ENCODE measurements at regions not wholly inside any gene's neighbourhood (a gene's known extent, or its start where the extent isn't known, plus 50 kb on each side); places are given as distances from the start of the nearest gene placed in this dataset.
"Not testable (repeated sequence)": the region's sequence is repeated elsewhere in the genome, so short reads cannot be mapped to it uniquely, and the experiment has no call there.

DNA sequence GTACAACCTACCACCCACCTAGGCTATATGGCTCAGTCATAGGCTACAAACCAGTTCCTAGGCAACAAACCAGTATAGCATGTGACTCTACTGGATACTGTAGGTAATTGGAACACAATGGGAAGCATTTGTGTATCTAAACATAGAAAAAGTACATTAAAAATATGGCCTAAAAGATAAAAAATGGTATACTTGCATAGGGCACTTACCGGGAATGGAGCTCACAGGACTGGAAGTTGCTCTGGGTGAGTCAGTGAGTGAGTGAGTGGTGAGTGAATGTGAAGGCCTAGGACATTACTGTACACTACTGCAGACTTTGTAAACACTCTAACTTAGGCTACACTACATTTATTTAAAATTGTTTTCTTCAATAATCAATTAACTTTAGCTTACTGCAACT, 139.2 kb upstream of the RBPJ start:
- DNase-seq: no peak

GRCh38 chr4:26183017-26183416, 137.8 kb upstream of the RBPJ start:
- DNase-seq: no peak

DNA sequence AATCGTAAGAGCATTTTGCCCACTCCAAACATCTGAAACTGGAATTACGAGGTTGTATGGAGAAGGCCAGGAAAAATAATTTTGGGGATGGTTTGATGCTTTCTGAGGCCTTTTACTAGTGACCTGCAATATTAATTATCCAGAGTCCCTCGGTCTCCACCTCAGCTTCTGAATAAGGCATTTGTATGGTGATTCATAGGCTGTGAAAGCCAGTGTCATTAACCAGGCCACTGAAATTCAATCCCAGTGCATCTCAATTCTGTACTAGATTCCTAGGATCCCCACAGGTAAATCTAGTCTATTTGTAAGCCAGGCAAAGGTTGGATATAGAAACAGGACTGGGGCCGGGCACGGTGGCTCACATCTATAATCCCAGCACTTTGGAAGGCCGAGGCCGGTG, 135.4 kb upstream of the RBPJ start:
- no peak for DNase-seq

- no peak for DNase-seq
Observed at GRCh38 chr4:26191353-26191752, 129.5 kb upstream of the RBPJ start.

GRCh38 chr4:26192899-26193869, 127.6 kb upstream of the RBPJ start:
- no peak for DNase-seq

DNA sequence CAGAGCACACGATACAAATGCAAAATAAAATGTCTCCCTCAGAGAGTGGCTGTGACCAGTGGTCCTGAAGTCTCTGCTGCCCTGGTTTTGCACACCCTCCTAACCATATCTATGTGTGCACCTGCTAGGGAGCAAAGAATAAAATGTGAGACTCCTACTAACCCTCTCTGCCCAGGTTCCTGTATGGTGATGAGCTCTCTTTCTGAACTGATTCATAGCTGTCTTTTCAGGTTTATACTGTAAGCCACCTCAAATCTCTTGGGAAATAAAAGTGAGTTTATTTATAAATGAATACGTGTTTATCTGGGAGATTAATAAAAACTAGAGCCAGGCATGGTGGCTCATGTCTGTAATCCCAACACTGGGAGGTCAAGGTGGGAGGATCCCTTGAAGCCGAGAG, 126.0 kb upstream of the RBPJ start:
- no peak for DNase-seq

DNA sequence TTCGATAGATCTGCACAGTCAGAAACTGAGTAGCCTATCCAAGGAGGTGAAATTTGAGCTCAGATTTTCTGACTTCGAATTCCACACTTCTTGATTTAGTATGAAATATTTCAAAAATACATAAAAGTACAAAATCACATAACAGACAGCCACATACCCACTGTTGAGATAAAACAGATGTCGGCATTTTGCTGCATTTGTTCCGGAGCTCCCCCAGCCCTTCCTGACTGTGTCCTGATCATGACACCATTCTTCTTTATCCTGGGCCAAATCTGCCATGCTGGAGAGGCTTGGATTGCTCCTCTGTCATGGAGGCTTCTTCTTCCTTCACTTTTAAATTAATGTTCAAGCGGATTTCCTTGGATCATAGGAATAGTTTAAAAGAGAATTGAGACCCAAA, 124.2 kb upstream of the RBPJ start:
- no peak for DNase-seq

DNA sequence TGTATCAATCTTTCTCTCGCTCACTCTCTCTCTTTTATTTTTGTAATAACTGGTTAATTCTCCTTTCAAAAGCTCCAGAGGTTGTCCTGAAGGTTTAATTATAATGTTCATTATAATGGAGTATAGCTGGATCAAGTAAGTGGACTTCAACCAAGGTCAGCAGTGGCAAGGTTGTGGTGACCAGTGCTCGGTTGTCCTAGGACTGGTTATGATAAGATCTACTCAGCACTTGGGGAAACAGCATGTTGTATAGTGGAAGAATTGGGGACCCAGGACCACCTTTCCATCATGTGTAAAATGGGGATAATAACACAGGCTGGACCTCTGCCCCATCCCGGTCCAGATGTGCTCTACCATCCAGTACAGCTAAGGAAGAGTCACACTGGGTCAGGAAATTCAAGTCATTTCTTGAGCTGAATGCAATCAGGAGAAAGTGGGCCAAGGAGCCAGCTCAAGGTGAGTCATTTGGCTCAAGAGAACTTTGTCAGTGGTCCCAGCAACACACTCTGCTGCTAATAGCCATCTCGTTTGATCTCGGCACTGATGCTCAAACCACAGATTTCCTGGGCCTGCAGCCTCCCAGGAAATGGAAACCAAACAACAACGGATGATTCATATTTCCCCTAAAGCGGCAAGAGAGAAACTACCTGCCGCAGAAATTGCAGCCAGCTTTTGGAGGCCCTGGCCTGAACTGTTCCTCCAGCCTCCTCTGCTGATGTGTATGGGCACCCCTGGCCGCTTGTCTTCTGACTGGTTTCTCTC, 123.6 kb upstream of the RBPJ start:
- DNase-seq: no peak

- not testable (repeated sequence) for DNase-seq
Observed at GRCh38 chr4:26198931-26199330, 121.9 kb upstream of the RBPJ start.

DNA sequence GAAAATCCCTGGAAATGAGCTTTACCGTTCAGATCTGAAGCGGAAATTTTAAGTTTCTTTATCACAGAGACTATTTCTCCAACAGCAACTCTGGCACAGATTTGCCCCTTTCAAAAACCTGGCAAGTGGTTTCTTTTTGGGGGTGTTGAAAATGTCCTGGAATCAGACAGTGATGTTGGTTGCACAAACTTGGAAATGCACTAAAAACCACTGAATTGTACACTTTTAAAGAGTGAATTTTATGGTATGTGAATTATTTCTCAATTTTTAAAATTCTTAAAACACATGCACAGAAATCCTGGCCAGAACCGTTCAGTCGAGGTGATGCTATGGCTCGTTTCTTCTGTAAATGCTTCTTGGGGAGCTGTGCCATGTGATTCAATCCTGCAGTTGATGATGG, 121.2 kb upstream of the RBPJ start:
- DNase-seq: no peak

DNA sequence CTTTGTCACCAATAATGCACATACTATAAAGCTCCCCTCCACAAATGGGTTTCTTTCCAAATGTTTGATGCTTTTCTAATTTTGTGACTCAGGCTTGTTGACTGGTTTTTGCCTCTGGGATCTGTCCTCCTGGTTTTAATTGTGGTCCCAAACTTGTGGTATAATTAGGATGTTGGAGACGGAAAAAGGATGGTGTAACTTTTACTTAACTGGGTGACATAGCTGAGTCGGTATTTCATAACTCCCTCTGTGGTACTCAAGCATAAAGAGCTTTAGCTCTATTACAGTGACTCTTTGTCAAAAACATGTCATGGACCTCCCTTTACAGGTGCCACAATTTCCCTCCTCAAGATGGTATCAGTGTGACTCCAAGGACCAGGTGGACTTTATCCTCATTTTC, 119.7 kb upstream of the RBPJ start:
- DNase-seq: no peak

DNA sequence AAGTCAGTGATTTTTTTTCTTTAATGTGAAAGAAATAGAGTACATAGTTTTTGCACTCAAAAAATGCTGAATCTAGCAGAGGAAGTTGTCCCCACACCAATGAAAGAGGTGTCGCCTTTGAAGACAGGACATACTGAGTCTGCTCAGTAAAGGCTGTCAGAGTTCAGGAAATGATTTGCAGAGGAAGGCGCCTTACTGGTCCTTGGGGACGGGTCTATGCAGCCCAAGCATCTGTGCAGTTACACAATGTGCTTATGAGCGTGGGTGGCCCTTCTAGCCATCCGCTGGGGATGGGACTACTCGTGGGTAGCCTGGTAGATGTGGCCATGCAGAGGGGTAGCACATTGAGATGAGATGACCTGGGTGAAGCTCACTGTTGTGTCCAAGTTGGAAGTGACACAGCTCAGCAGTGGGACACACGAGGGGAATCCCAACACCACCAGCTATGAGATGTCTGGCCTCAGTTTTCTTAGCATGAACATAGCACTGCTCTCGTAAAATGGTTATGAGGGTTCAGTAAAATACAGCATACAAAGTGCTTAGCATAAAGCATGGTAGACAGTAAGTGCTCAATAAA, 116.5 kb upstream of the RBPJ start:
- no peak for DNase-seq

- DNase-seq: no peak
Observed at GRCh38 chr4:26204911-26205370, 115.9 kb upstream of the RBPJ start.

DNA sequence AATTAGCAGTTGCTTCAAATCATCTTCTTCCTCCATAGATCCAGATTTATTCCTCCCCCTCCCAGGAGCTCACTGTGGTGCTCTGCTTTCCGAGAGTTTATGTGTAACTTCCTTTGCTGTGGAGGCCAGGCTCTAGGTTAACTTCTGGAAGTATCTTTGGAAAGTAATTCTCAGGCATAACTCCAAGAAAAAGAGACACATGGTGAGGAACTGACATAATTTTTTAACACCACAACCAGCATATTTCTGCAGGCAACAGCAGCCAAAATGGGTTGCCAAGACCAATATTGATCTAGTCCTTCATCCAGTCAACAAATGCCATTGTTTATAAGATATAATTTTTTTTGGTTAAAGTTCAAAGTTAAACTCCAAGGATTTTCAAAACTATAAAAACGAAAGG, 114.5 kb upstream of the RBPJ start:
- DNase-seq: no peak

DNA sequence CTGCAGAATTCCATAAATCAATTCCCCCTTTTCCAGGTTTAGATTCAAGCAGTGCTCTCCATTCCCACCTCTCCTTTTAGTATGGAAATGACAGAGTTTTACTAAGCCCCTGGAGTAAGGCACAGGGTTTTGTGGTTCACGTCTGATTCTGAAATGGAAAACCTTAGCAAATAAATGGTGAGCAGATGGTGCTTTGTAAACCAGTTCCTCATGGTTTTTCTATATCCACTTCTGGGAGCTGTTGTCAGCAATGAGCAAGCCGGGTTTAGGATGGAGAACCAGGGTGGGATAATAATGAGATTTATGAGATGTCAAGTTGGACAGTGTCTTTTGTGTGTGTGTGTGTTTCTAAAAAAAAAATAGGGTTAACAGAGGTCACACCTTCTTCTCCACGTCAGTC, 113.8 kb upstream of the RBPJ start:
- no peak for DNase-seq

DNA sequence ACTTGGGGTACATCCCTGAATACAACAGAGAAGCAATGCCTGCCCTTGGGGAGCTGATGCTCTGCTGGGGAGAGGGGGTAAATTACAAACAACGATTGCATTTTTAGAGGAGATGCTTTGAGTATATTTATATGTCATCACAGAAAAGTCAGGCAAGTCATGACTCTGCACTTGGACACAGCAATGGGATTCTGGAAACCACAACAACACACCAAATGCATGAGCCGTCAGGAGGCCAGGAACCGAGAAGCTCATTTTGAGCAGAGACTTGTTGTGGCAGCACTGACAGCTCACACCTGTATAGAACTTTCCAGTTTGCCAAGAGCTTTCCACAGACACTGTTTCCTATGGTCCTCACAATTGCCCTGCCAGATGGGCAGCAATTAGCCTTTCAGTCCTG, 113.2 kb upstream of the RBPJ start:
- no peak for DNase-seq

GRCh38 chr4:26208237-26208994, 112.4 kb upstream of the RBPJ start:
- no peak for DNase-seq

GRCh38 chr4:26209378-26209777, 111.4 kb upstream of the RBPJ start:
- not testable (repeated sequence) for DNase-seq

DNA sequence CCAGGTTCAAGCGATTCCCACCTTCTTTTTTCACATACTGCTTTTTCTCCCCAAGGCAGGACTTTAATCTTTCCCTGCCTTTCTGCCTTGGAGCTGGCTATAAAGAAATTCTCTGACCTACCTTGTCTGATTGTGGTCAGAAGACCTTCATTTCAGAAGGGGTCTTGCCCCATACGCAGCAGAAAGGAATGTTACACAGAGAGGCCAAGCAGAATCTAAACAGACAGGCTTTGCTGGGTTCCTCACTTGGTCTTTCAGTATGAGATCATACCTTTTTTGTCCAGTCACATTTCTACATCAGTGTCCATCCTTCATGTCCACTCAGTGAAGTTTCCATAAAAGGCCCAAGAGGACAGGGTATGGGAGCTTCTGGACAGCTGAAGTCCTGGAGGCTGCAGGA, 108.3 kb upstream of the RBPJ start:
- DNase-seq: no peak

DNA sequence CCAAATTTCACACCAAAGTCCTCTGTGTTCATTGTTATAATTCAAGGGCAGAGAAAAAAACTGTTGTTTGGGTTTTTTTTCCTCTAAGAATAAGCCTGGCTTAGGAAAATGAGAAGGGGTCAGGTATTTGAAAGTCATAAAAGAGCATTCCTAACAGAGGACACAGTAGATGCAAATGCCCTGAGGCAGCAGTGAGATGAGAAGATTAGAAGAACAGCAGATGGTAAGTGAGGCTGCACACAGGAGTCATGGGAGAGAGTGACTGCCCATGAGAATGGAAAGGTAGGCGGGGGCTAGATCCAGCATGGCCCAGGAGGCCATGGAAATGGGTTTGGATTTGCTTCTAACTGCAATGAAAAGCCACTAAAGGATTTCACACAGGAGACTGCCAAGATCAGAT, 107.5 kb upstream of the RBPJ start:
- no peak for DNase-seq

GRCh38 chr4:26214994-26215393, 105.8 kb upstream of the RBPJ start:
- DNase-seq: no peak

- DNase-seq: no peak
Observed at GRCh38 chr4:26215725-26216124, 105.1 kb upstream of the RBPJ start.

DNA sequence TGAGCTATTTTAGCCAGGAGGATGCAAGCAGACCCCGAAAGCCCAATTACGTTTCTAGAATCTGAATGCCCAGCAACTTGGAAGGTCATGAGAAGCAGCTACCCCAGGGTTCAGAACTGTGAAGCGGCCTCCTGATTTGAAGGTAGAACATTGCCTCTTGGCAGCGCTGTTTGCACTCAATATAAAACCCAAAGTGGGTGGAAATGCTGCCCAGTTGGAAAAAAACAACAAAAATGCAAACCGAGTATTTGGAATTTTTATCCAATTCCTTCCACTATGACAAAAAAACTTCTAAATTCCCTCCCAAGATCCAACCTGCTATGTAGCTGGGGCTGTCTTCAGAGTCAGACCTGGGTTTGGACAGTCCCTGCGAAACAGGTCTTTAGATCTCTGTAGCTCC, 103.3 kb upstream of the RBPJ start:
- no peak for DNase-seq
